A673 (cell line): ENCODE measurements at regions not wholly inside any gene's neighbourhood (a gene's known extent, or its start where the extent isn't known, plus 50 kb on each side); places are given as distances from the start of the nearest gene placed in this dataset.

Experiments
- BruUV-seq: library from RNA; stranded (reverse); fragments of 400-500 nt; replicated peaks from 2 replicates; lab custom pipeline; 2021; lab: Mats Ljungman, UMichigan
- CTCF ChIA-PET: fragments of 300-600 bp; sonication (Branson Sonifier 250); formaldehyde crosslinking; loops from one replicate; lab custom pipeline; 2022; ENCODE audit warnings: antibody characterized with exemption; lab: Charles Lee
- POLR2A ChIA-PET: fragments of 300-600 bp; sonication (Branson Sonifier 250); formaldehyde crosslinking; loops from one replicate; lab custom pipeline; 2022; ENCODE audit warnings: antibody characterized with exemption; ENCODE audit not compliant: low non-redundant PET; lab: Charles Lee
- DNase-seq: peaks from one replicate; pipeline ENCODE4 v3.0.0-alpha.2; 2015; ENCODE audit warnings: low spot score
- H3K27ac ChIP-seq: fragments of 200-600 bp; sonication (generic); 2 replicates; pipeline ENCODE4 v1.5.1; 2016; ENCODE audit warnings: mixed run types, low read depth, mild to moderate bottlenecking, mixed read lengths, antibody characterized with exemption, low read length; ENCODE audit not compliant: poor library complexity, severe bottlenecking
- H3K27me3 ChIP-seq: fragments of 200-600 bp; sonication (generic); replicated peaks from 2 replicates; pipeline ENCODE4 v1.6.1; 2017; ENCODE audit warnings: mixed run types, low read depth, mild to moderate bottlenecking, mixed read lengths, antibody characterized with exemption, low read length; ENCODE audit not compliant: insufficient read depth, poor library complexity
- H3K36me3 ChIP-seq: fragments of 200-600 bp; sonication (generic); 2 replicates; pipeline ENCODE4 v1.6.1; 2016; ENCODE audit warnings: mixed run types, mild to moderate bottlenecking, mixed read lengths, antibody characterized with exemption, low read length; ENCODE audit not compliant: insufficient read depth, poor library complexity, severe bottlenecking
- H3K4me1 ChIP-seq: fragments of 200-600 bp; sonication (generic); 2 replicates; pipeline ENCODE4 v1.6.1; 2017; ENCODE audit warnings: mixed run types, mild to moderate bottlenecking, mixed read lengths, antibody characterized with exemption, low read length; ENCODE audit not compliant: insufficient read depth, poor library complexity, severe bottlenecking
- H3K4me3 ChIP-seq: fragments of 200-600 bp; sonication (generic); 2 replicates; pipeline ENCODE4 v1.5.1; 2016; ENCODE audit warnings: low read depth, mixed run types, mild to moderate bottlenecking, mixed read lengths, low read length; ENCODE audit not compliant: poor library complexity, severe bottlenecking
- H3K9me3 ChIP-seq: fragments of 200-600 bp; sonication (generic); 2 replicates; pipeline ENCODE4 v1.6.1; 2016; ENCODE audit warnings: mixed run types, low read depth, mild to moderate bottlenecking, mixed read lengths, antibody characterized with exemption, low read length; ENCODE audit not compliant: poor library complexity, severe bottlenecking
- EZH2 ChIP-seq: fragments of 200-600 bp; sonication (generic); IDR thresholded peaks from 2 replicates; pipeline ENCODE4 v1.6.1; 2017; ENCODE audit warnings: borderline replicate concordance, low read depth, mild to moderate bottlenecking, mixed read lengths, antibody characterized with exemption, low read length; ENCODE audit not compliant: poor library complexity, severe bottlenecking
- intact Hi-C: fragments of 100-400 bp; cut with micrococcal nuclease; formaldehyde crosslinking; loops from one replicate; pipeline ENCODE4 v1.10.0; 2022; ENCODE audit not compliant: unreplicated experiment
- TF ChIP-seq, protein P1 (sequence below): fragments of 300-800, 200-600 bp; sonication (generic); conservative IDR thresholded peaks from 2 replicates; pipeline ENCODE4 v1.5.1; 2017; ENCODE audit warnings: low read depth, mild to moderate bottlenecking, antibody characterized with exemption, low read length, moderate library complexity, mixed read lengths

DNA sequence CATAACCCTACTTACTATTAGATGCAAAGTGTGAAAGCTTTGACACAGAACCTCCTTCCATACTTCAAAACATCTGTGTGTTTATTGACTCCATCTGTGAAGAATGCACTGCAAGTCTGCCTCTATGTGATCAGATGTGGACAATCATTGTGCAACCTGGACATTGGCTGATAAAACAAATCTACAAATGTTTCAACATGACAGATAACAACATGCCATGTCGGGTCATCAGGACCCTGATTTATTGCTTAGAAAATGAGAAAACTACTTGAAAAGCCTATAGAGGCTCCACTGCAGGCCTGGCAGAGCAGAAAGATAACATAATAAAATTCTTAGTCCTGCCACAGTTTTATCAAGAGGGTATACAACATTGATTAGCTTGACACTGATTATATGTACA, 1286.4 kb downstream of the GRIK2 start:
- Histone ChIP-seq H3K36me3 (no peaks in the 10 kb centered on the region), H3K27me3 (no peaks in the 10 kb centered on the region), H3K4me3 (no peak overlapping the region), H3K9me3 (no peaks in the 10 kb centered on the region), H3K4me1 (no peaks in the 10 kb centered on the region), H3K27ac (no peak overlapping the region)
- POLR2A ChIA-PET, result no interaction called here
- no peak for DNase-seq
- TF ChIP-seq, protein P1, sequence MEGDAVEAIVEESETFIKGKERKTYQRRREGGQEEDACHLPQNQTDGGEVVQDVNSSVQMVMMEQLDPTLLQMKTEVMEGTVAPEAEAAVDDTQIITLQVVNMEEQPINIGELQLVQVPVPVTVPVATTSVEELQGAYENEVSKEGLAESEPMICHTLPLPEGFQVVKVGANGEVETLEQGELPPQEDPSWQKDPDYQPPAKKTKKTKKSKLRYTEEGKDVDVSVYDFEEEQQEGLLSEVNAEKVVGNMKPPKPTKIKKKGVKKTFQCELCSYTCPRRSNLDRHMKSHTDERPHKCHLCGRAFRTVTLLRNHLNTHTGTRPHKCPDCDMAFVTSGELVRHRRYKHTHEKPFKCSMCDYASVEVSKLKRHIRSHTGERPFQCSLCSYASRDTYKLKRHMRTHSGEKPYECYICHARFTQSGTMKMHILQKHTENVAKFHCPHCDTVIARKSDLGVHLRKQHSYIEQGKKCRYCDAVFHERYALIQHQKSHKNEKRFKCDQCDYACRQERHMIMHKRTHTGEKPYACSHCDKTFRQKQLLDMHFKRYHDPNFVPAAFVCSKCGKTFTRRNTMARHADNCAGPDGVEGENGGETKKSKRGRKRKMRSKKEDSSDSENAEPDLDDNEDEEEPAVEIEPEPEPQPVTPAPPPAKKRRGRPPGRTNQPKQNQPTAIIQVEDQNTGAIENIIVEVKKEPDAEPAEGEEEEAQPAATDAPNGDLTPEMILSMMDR, result no peak
- TF ChIP-seq EZH2, result no peak
- no TSS peak for BruUV-seq
- CTCF ChIA-PET, result no interaction called here
- intact Hi-C loops, result no loop called here

DNA sequence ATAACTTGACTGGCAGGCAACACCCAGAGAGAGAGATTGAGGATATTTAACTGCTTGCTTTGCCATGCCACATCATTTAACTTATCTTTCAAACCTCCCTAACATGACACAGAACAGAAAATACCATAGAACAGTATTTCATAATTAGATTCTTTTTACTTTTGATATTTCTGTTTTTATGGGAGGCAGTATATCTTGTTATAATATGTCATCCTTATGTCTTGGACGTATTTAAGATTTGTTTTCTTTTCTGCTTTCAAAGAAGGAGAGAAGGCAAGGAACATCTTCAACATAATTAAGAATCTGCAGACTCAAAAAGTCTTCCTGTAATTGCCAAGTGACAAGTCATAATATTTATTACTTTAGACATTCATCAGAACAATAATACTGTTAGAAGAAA, 1283.7 kb downstream of the GRIK2 start:
- ChIA-PET POLR2A (no interaction called here), CTCF (no interaction called here)
- Histone ChIP-seq H3K4me3 (no peak overlapping the region), H3K27me3 (no peaks in the 10 kb centered on the region), H3K27ac (no peak overlapping the region), H3K4me1 (no peaks in the 10 kb centered on the region), H3K36me3 (no peaks in the 10 kb centered on the region), H3K9me3 (no peaks in the 10 kb centered on the region)
- no peak for DNase-seq
- TF ChIP-seq, protein P1, result no peak
- TF ChIP-seq EZH2, result no peak
- no TSS peak for BruUV-seq
- intact Hi-C loops, result no loop called here

DNA sequence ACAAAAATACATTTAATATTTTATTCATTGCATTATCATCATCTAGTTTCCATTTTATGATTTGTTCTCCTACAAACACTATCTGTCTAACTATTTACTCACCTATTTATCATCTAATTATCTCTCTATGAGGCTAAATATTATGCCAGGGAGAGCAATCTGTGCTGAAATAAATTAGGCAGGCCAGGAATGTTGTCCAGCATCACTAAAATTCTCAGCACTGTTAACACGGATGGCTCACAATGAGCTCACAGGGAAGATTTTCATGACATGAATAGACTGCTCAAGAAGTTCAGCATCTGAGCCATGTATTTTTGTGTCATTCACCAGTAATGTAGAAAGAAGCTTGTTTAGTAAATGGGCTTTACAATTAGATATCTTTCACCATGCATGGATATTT, 1277.2 kb downstream of the GRIK2 start:
- Histone ChIP-seq H3K27ac (no peak overlapping the region), H3K27me3 (no peaks in the 10 kb centered on the region), H3K4me3 (no peak overlapping the region), H3K9me3 (no peaks in the 10 kb centered on the region), H3K4me1 (no peaks in the 10 kb centered on the region), H3K36me3 (no peaks in the 10 kb centered on the region)
- CTCF ChIA-PET, result no interaction called here
- POLR2A ChIA-PET, result no interaction called here
- TF ChIP-seq, protein P1, result no peak
- no peak for TF ChIP-seq EZH2
- intact Hi-C loops, result no loop called here
- DNase-seq, result no peak
- BruUV-seq, result no TSS peak
